ENCODE measurements at regions not wholly inside any gene's neighbourhood (a gene's known extent, or its start where the extent isn't known, plus 50 kb on each side); places are given as distances from the start of the nearest gene placed in this dataset.

DNA sequence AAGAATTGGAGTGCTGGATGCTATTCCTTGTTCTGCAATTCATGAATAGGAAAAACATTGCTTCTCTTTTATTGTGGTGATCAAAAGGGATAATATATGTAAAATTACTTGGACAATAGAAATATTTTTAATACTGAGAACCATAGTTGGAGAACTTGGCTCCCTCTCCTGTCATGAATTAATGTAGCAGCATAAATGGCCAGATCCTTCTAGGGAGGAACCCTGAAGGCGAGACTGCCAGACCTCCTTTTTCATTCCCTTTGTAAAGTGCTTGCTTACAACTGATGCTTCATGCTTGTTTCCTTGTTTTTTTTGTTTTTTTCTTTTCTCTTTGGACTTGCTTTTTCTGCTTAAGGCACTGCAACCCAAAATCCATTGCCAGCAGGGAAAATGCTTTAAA, 233.6 kb downstream of the SH2D4B start:
- no peak overlapping the region for H3K23ac ChIP-seq (ENCODE audit: low read depth, low read length)
- no peak overlapping the region for H2BK20ac ChIP-seq (ENCODE audit: low read depth, low read length)
- no TSS peak for BruUV-seq (replicated peaks)
- H3K4me2 ChIP-seq (ENCODE audit: low read depth, low read length): no peak overlapping the region
- no peak overlapping the region for H2BK120ac ChIP-seq (ENCODE audit: low read depth, low read length)
- WGBS, 2 experiments (ENCODE audit: extremely low coverage in 2 of 2, insufficient read length in 1 of 2): 0% methylated on average over 1 of the region's 1 CpG; no CpG with 5 or more reads in 1 of the 2 experiments
- H4K20me1 ChIP-seq (ENCODE audit: insufficient read depth, low read length): no peaks in the 10 kb centered on the region
- H4K8ac ChIP-seq (ENCODE audit: low read depth in 2 of 2, low read length in 2 of 2): no peak overlapping the region
- H2AK5ac ChIP-seq (ENCODE audit: low read depth, low read length): no peak overlapping the region
- dilution Hi-C loops (cut with HindIII; ENCODE audit: low sequenced_read_pairs, unreplicated experiment): no loop called here
- H3K36me3 ChIP-seq (ENCODE audit: control insufficient read depth, insufficient read depth, low read length): no peaks in the 10 kb centered on the region
- H3K9me1 ChIP-seq (ENCODE audit: insufficient read depth, low read length): no peaks in the 10 kb centered on the region
- no peak overlapping the region for H2AFZ ChIP-seq (replicated peaks; ENCODE audit: low read length, poor library complexity)
- no peaks in the 10 kb centered on the region for H3K4me1 ChIP-seq (ENCODE audit: control insufficient read depth, insufficient read depth, low read length)
- DNase-seq (no peak), ATAC-seq (ENCODE audit: low read depth) (no peak)
- no peak overlapping the region for H2BK5ac ChIP-seq (ENCODE audit: low read depth, low read length, poor library complexity, severe bottlenecking)
- no peak overlapping the region for H3K27ac ChIP-seq (ENCODE audit: insufficient read depth, low read length)
- TF ChIP-seq RAD21 (IDR thresholded peaks at IDR 0.05; ENCODE audit: low read length) (no peak), SMC3 (IDR thresholded peaks at IDR 0.05; ENCODE audit: low read depth, low read length) (no peak), FOS (IDR thresholded peaks at IDR 0.05; ENCODE audit: low read depth, low read length) (no peak), NFE2L2 (IDR thresholded peaks at IDR 0.05; ENCODE audit: low read depth, low read length) (no peak), MAZ (IDR thresholded peaks at IDR 0.05; ENCODE audit: borderline replicate concordance, low read depth, low read length) (no peak), RFX5 (IDR thresholded peaks at IDR 0.05; ENCODE audit: low read depth, low read length) (no peak), MAFK (IDR thresholded peaks at IDR 0.05; ENCODE audit: low read depth, low read length) (no peak), BHLHE40 (IDR thresholded peaks at IDR 0.05; ENCODE audit: low read depth, low read length) (no peak)
- TF ChIP-seq, protein P1, sequence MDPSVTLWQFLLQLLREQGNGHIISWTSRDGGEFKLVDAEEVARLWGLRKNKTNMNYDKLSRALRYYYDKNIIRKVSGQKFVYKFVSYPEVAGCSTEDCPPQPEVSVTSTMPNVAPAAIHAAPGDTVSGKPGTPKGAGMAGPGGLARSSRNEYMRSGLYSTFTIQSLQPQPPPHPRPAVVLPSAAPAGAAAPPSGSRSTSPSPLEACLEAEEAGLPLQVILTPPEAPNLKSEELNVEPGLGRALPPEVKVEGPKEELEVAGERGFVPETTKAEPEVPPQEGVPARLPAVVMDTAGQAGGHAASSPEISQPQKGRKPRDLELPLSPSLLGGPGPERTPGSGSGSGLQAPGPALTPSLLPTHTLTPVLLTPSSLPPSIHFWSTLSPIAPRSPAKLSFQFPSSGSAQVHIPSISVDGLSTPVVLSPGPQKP (IDR thresholded peaks at IDR 0.05; ENCODE audit: borderline replicate concordance, low read depth, low read length): no peak
- H3K18ac ChIP-seq (ENCODE audit: low read depth, low read length): no peak overlapping the region
- ChIA-PET CTCF (no interaction called here), POLR2A (ENCODE audit: unreplicated experiment) (no interaction called here)
- peaks cover 2% of the 10 kb centered on the region; the same call in 1 of the 2 replicates for H3K9me3 ChIP-seq (ENCODE audit: control insufficient read depth, insufficient read depth, low read length)
- no peak overlapping the region for H3K9ac ChIP-seq (ENCODE audit: low read depth, low read length)
- H3K56ac ChIP-seq (ENCODE audit: extremely low read depth, insufficient read depth, low read length): no peak overlapping the region
- H4K91ac ChIP-seq (ENCODE audit: insufficient read depth, low read depth, low read length): no peak overlapping the region
- H3K14ac ChIP-seq (replicated peaks; ENCODE audit: low read depth, low read length): no peak overlapping the region
- H3K4me3 ChIP-seq (ENCODE audit: insufficient read depth, low read depth, low read length): no peak overlapping the region
- in situ Hi-C loops (cut with MboI; ENCODE audit: low sequenced_read_pairs): no loop called here
- no peak overlapping the region for H2AK9ac ChIP-seq (replicated peaks; ENCODE audit: low read depth, low read length, poor library complexity)
- no peak overlapping the region for H3K4ac ChIP-seq (ENCODE audit: low read depth, low read length)
- no peak overlapping the region for H2BK15ac ChIP-seq (ENCODE audit: low read depth, low read length)
- H4K5ac ChIP-seq (ENCODE audit: low read depth, low read length): no peak overlapping the region
- H3K79me1 ChIP-seq (ENCODE audit: low read depth in 1 of 2, low read length in 2 of 2): no peaks in the 10 kb centered on the region
- no peaks in the 10 kb centered on the region for H3K27me3 ChIP-seq (ENCODE audit: control insufficient read depth, insufficient read depth, low read length)
- intact Hi-C loops (cut with micrococcal nuclease): no loop called here

Data from IMR-90 (cell line).